IMR-90 (cell line): ENCODE measurements at regions not wholly inside any gene's neighbourhood (a gene's known extent, or its start where the extent isn't known, plus 50 kb on each side); places are given as distances from the start of the nearest gene placed in this dataset.

Experiments
- ATAC-seq: fragments of 200-7000 bp; cut with Tn5 transposase; 2 replicates; pipeline ENCODE4 v1.9.1; 2020; ENCODE audit warnings: low read depth, mild to moderate bottlenecking, moderate library complexity
- BruUV-seq: library from RNA; stranded (reverse); fragments of 400-500 nt; replicated peaks from 2 replicates; lab custom pipeline; 2021; lab: Mats Ljungman, UMichigan
- CTCF ChIA-PET: fragments of 300-600 bp; formaldehyde crosslinking; extraction: SDS; loops from one replicate; lab custom pipeline; 2021; ENCODE audit warnings: antibody characterized with exemption; lab: Yijun Ruan, JAX
- POLR2A ChIA-PET: fragments of 300-600 bp; sonication (Branson Sonifier 250); formaldehyde crosslinking; loops from one replicate; lab custom pipeline; 2022; ENCODE audit warnings: antibody characterized with exemption; ENCODE audit not compliant: unreplicated experiment; lab: Charles Lee
- DNase-seq: peaks from one replicate; pipeline ENCODE4 v3.0.0; 2013
- H2AFZ ChIP-seq: replicated peaks from 2 replicates; pipeline ENCODE3; 2013; ENCODE audit warnings: low read length, mild to moderate bottlenecking; ENCODE audit not compliant: poor library complexity
- H2AK5ac ChIP-seq: 2 replicates; pipeline ENCODE4 v1.6.1; 2013; ENCODE audit warnings: low read depth, low read length, inconsistent platforms
- H2AK9ac ChIP-seq: replicated peaks from 2 replicates; pipeline ENCODE3; 2013; ENCODE audit warnings: mild to moderate bottlenecking, low read depth, low read length, moderate library complexity; ENCODE audit not compliant: poor library complexity
- H2BK120ac ChIP-seq: 2 replicates; pipeline ENCODE4 v1.6.1; 2013; ENCODE audit warnings: low read depth, low read length, inconsistent platforms
- H2BK15ac ChIP-seq: 3 replicates; pipeline ENCODE4 v1.6.1; 2013; ENCODE audit warnings: low read depth, low read length, inconsistent platforms
- H2BK20ac ChIP-seq: 2 replicates; pipeline ENCODE4 v1.6.1; 2013; ENCODE audit warnings: low read depth, mild to moderate bottlenecking, inconsistent platforms, low read length, moderate library complexity
- H2BK5ac ChIP-seq: 2 replicates; pipeline ENCODE4 v1.6.1; 2013; ENCODE audit warnings: mild to moderate bottlenecking, low read depth, low read length, inconsistent platforms; ENCODE audit not compliant: poor library complexity, severe bottlenecking
- H3K14ac ChIP-seq: replicated peaks from 2 replicates; pipeline ENCODE4 v1.6.1; 2013; ENCODE audit warnings: low read depth, low read length, inconsistent platforms
- H3K18ac ChIP-seq: 2 replicates; pipeline ENCODE4 v1.6.1; 2013; ENCODE audit warnings: low read depth, low read length, control low read depth
- H3K23ac ChIP-seq: 2 replicates; pipeline ENCODE4 v1.6.1; 2013; ENCODE audit warnings: low read depth, low read length, inconsistent platforms
- H3K27ac ChIP-seq: 2 replicates; pipeline ENCODE4 v1.5.1; 2013; ENCODE audit warnings: mild to moderate bottlenecking, control low read depth, low read length; ENCODE audit not compliant: insufficient read depth
- H3K27me3 ChIP-seq: 2 replicates; pipeline ENCODE4 v1.6.1; 2013; ENCODE audit warnings: low read length; ENCODE audit not compliant: control insufficient read depth, insufficient read depth
- H3K36me3 ChIP-seq: 2 replicates; pipeline ENCODE4 v1.6.1; 2013; ENCODE audit warnings: low read length, mixed read lengths; ENCODE audit not compliant: control insufficient read depth, insufficient read depth
- H3K4ac ChIP-seq: 2 replicates; pipeline ENCODE4 v1.6.1; 2013; ENCODE audit warnings: low read depth, low read length, inconsistent platforms
- H3K4me1 ChIP-seq: 2 replicates; pipeline ENCODE4 v1.6.1; 2013; ENCODE audit warnings: low read length, mixed read lengths; ENCODE audit not compliant: control insufficient read depth, insufficient read depth
- H3K4me2 ChIP-seq: 2 replicates; pipeline ENCODE4 v1.6.1; 2013; ENCODE audit warnings: low read depth, mild to moderate bottlenecking, control low read depth, low read length, moderate library complexity
- H3K4me3 ChIP-seq: 2 replicates; pipeline ENCODE4 v1.5.1; 2013; ENCODE audit warnings: low read depth, mild to moderate bottlenecking, control low read depth, low read length, moderate library complexity; ENCODE audit not compliant: insufficient read depth
- H3K56ac ChIP-seq: 2 replicates; pipeline ENCODE4 v1.6.1; 2013; ENCODE audit warnings: low read length, inconsistent platforms; ENCODE audit not compliant: insufficient read depth; ENCODE audit errors: extremely low read depth
- H3K79me1 ChIP-seq, 2 experiments: 2 replicates each; pipeline ENCODE4 v1.6.1; 2013; ENCODE audit warnings: low read length in 2 of 2, inconsistent platforms in 1 of 2, low read depth in 1 of 2
- H3K9ac ChIP-seq: 2 replicates; pipeline ENCODE4 v1.6.1; 2013; ENCODE audit warnings: low read depth, low read length, control low read depth
- H3K9me1 ChIP-seq: 2 replicates; pipeline ENCODE4 v1.6.1; 2013; ENCODE audit warnings: low read length, inconsistent platforms; ENCODE audit not compliant: insufficient read depth
- H3K9me3 ChIP-seq: 2 replicates; pipeline ENCODE4 v1.6.1; 2013; ENCODE audit warnings: low read length; ENCODE audit not compliant: control insufficient read depth, insufficient read depth
- H4K20me1 ChIP-seq: 2 replicates; pipeline ENCODE4 v1.6.1; 2013; ENCODE audit warnings: low read length, inconsistent platforms; ENCODE audit not compliant: insufficient read depth
- H4K5ac ChIP-seq: 2 replicates; pipeline ENCODE4 v1.6.1; 2013; ENCODE audit warnings: mild to moderate bottlenecking, low read depth, low read length, control low read depth
- H4K8ac ChIP-seq, 2 experiments: 2 replicates each; pipeline ENCODE4 v1.6.1; 2013; ENCODE audit warnings: low read depth in 2 of 2, low read length in 2 of 2, control low read depth in 1 of 2, inconsistent platforms in 1 of 2
- H4K91ac ChIP-seq: 2 replicates; pipeline ENCODE4 v1.6.1; 2013; ENCODE audit warnings: low read depth, low read length, inconsistent platforms; ENCODE audit not compliant: insufficient read depth
- BHLHE40 ChIP-seq: fragments of 150-350 bp; IDR thresholded peaks from 2 replicates; pipeline ENCODE4 v1.6.1; 2016; ENCODE audit warnings: mild to moderate bottlenecking, low read depth, low read length
- CEBPB ChIP-seq: IDR thresholded peaks from 2 replicates; pipeline ENCODE4 v1.6.1; 2012; ENCODE audit warnings: low read depth, low read length, improper control_type of control experiment
- CHD1 ChIP-seq: IDR thresholded peaks from 2 replicates; pipeline ENCODE4 v1.6.1; 2012; ENCODE audit warnings: low read depth, low read length, improper control_type of control experiment
- FOS ChIP-seq: fragments of 150-350 bp; IDR thresholded peaks from 2 replicates; pipeline ENCODE4 v1.6.1; 2016; ENCODE audit warnings: low read depth, low read length
- MAFK ChIP-seq: IDR thresholded peaks from 2 replicates; pipeline ENCODE4 v1.6.1; 2012; ENCODE audit warnings: low read depth, low read length, improper control_type of control experiment
- MAZ ChIP-seq: IDR thresholded peaks from 2 replicates; pipeline ENCODE4 v1.6.1; 2012; ENCODE audit warnings: low read depth, mild to moderate bottlenecking, low read length, improper control_type of control experiment, moderate library complexity, borderline replicate concordance
- MXI1 ChIP-seq: IDR thresholded peaks from 2 replicates; pipeline ENCODE4 v1.6.1; 2012; ENCODE audit warnings: low read depth, mild to moderate bottlenecking, low read length, moderate library complexity, borderline replicate concordance
- NFE2L2 ChIP-seq: fragments of 150-350 bp; IDR thresholded peaks from 2 replicates; pipeline ENCODE4 v1.6.1; 2016; ENCODE audit warnings: low read depth, mild to moderate bottlenecking, low read length
- POLR2A ChIP-seq: IDR thresholded peaks from 2 replicates; pipeline ENCODE4 v1.6.1; 2012; ENCODE audit warnings: mild to moderate bottlenecking, low read depth, low read length
- RAD21 ChIP-seq: IDR thresholded peaks from 2 replicates; pipeline ENCODE4 v1.6.1; 2012; ENCODE audit warnings: low read length, improper control_type of control experiment
- RCOR1 ChIP-seq: IDR thresholded peaks from 2 replicates; pipeline ENCODE4 v1.6.1; 2012; ENCODE audit warnings: mild to moderate bottlenecking, low read length, improper control_type of control experiment; ENCODE audit not compliant: insufficient replicate concordance
- RFX5 ChIP-seq: IDR thresholded peaks from 2 replicates; pipeline ENCODE4 v1.8.0; 2012; ENCODE audit warnings: low read depth, mild to moderate bottlenecking, low read length, moderate library complexity
- SMC3 ChIP-seq: fragments of 150-350 bp; IDR thresholded peaks from 2 replicates; pipeline ENCODE4 v1.6.1; 2016; ENCODE audit warnings: low read depth, mild to moderate bottlenecking, antibody characterized with exemption, low read length, moderate library complexity
- WGBS, 2 experiments: methylation state at CpG; one replicate each; pipeline versions ENCODE4 v1.1.5 to v1.1.7; 2013; ENCODE audit warnings: missing lambda C conversion rate in 2 of 2; ENCODE audit not compliant: insufficient read length in 1 of 2; ENCODE audit errors: extremely low coverage in 2 of 2; 5-methylcytosine and 5-hydroxymethylcytosine counted together
- dilution Hi-C: fragments of 300-500 bp; cut with HindIII; formaldehyde crosslinking; loops from one replicate; pipeline ENCODE4 v1.14.3; 2018; ENCODE audit warnings: low sequenced_read_pairs; ENCODE audit not compliant: unreplicated experiment
- in situ Hi-C: fragments of 300-500 bp; cut with MboI; formaldehyde crosslinking; loops from 3 replicates; pipeline ENCODE4 v1.14.3; 2019; ENCODE audit warnings: low sequenced_read_pairs, inconsistent platforms, mixed read lengths
- intact Hi-C: fragments of 100-400 bp; cut with micrococcal nuclease; formaldehyde crosslinking; loops from 2 replicates; pipeline ENCODE4 v1.10.0; 2022
- TF ChIP-seq, protein P1 (sequence below): fragments of 150-350 bp; IDR thresholded peaks from 2 replicates; pipeline ENCODE4 v1.6.1; 2017; ENCODE audit warnings: mild to moderate bottlenecking, antibody characterized with exemption, low read length, low read depth
- TF ChIP-seq, protein P2 (sequence below): fragments of 150-350 bp; IDR thresholded peaks from 2 replicates; pipeline ENCODE4 v1.6.1; 2016; ENCODE audit warnings: low read depth, mild to moderate bottlenecking, low read length, moderate library complexity, borderline replicate concordance
- TF ChIP-seq, protein P3 (sequence below): conservative IDR thresholded peaks from 2 replicates; pipeline ENCODE4 v1.5.1; 2012; ENCODE audit warnings: mild to moderate bottlenecking, low read depth, low read length, improper control_type of control experiment

DNA sequence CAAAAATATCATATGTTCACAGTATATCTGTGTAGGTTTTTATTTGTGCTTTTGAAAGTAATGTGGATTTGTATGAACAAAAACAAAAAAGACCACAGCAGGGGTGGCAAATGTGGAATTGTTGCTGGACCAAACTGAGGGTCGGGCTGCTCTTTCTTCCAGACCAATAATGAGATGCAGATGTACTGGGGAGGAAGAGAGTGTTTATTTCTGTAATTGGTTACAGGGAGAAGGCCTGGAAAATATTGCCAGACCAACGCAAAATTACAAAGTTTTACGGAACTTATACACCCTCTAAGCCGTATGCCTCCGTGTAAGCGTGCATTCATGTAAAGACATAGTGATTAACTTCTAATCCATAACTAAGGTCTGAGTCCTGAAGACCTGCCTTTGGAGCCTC lies 353.9 kb upstream of the C16orf82 start:
- H2AK5ac ChIP-seq, result no peak overlapping the region
- H2BK5ac ChIP-seq, result no peak overlapping the region
- no peaks in the 10 kb centered on the region for H3K36me3 ChIP-seq
- H4K5ac ChIP-seq, result no peak overlapping the region
- no peak overlapping the region for H2AK9ac ChIP-seq
- H3K14ac ChIP-seq, result no peak overlapping the region
- no peak overlapping the region for H3K18ac ChIP-seq
- H3K79me1 ChIP-seq, result no peaks in the 10 kb centered on the region
- no peaks in the 10 kb centered on the region for H3K4me1 ChIP-seq
- no peak overlapping the region for H3K9ac ChIP-seq
- H3K27me3 ChIP-seq, result no peaks in the 10 kb centered on the region
- H2BK15ac ChIP-seq, result no peak overlapping the region
- BruUV-seq, result no TSS peak
- 81% methylated on average over 3 of the region's 6 CpGs; no CpG with 5 or more reads in 1 of the 2 experiments for WGBS, 2 experiments
- no peak for TF ChIP-seq RFX5
- TF ChIP-seq SMC3, result no peak
- TF ChIP-seq, protein P1, sequence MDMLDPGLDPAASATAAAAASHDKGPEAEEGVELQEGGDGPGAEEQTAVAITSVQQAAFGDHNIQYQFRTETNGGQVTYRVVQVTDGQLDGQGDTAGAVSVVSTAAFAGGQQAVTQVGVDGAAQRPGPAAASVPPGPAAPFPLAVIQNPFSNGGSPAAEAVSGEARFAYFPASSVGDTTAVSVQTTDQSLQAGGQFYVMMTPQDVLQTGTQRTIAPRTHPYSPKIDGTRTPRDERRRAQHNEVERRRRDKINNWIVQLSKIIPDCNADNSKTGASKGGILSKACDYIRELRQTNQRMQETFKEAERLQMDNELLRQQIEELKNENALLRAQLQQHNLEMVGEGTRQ, result no peak
- no peak for TF ChIP-seq CEBPB
- no peak for TF ChIP-seq BHLHE40
- no peak for TF ChIP-seq FOS
- TF ChIP-seq, protein P2, sequence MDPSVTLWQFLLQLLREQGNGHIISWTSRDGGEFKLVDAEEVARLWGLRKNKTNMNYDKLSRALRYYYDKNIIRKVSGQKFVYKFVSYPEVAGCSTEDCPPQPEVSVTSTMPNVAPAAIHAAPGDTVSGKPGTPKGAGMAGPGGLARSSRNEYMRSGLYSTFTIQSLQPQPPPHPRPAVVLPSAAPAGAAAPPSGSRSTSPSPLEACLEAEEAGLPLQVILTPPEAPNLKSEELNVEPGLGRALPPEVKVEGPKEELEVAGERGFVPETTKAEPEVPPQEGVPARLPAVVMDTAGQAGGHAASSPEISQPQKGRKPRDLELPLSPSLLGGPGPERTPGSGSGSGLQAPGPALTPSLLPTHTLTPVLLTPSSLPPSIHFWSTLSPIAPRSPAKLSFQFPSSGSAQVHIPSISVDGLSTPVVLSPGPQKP, result no peak
- no peak for TF ChIP-seq NFE2L2
- TF ChIP-seq CHD1, result no peak
- TF ChIP-seq RCOR1, result no peak
- no peak for TF ChIP-seq MAZ
- no peak for TF ChIP-seq POLR2A
- no peak for TF ChIP-seq MAFK
- no peak for TF ChIP-seq MXI1
- TF ChIP-seq RAD21, result no peak
- TF ChIP-seq, protein P3, sequence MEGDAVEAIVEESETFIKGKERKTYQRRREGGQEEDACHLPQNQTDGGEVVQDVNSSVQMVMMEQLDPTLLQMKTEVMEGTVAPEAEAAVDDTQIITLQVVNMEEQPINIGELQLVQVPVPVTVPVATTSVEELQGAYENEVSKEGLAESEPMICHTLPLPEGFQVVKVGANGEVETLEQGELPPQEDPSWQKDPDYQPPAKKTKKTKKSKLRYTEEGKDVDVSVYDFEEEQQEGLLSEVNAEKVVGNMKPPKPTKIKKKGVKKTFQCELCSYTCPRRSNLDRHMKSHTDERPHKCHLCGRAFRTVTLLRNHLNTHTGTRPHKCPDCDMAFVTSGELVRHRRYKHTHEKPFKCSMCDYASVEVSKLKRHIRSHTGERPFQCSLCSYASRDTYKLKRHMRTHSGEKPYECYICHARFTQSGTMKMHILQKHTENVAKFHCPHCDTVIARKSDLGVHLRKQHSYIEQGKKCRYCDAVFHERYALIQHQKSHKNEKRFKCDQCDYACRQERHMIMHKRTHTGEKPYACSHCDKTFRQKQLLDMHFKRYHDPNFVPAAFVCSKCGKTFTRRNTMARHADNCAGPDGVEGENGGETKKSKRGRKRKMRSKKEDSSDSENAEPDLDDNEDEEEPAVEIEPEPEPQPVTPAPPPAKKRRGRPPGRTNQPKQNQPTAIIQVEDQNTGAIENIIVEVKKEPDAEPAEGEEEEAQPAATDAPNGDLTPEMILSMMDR, result no peak
- H3K4me3 ChIP-seq, result no peak overlapping the region
- intact Hi-C loops, result no loop called here
- H3K9me1 ChIP-seq, result no peaks in the 10 kb centered on the region
- H4K91ac ChIP-seq, result no peak overlapping the region
- in situ Hi-C loops, result no loop called here
- H4K8ac ChIP-seq, result no peak overlapping the region
- no peak overlapping the region for H2BK120ac ChIP-seq
- no peak overlapping the region for H3K23ac ChIP-seq
- POLR2A ChIA-PET, result no interaction called here
- DNase-seq (no peak), ATAC-seq (no peak)
- no peak overlapping the region for H3K4me2 ChIP-seq
- peaks cover 7% of the 10 kb centered on the region; the same call in 1 of the 2 replicates for H3K9me3 ChIP-seq
- no peak overlapping the region for H3K27ac ChIP-seq
- dilution Hi-C loops, result no loop called here
- H3K56ac ChIP-seq, result no peak overlapping the region
- CTCF ChIA-PET, result no interaction called here
- H2AFZ ChIP-seq, result no peak overlapping the region
- no peak overlapping the region for H2BK20ac ChIP-seq
- H3K4ac ChIP-seq, result no peak overlapping the region
- H4K20me1 ChIP-seq, result no peaks in the 10 kb centered on the region
